ENCODE measurements at regions not wholly inside any gene's neighbourhood (a gene's known extent, or its start where the extent isn't known, plus 50 kb on each side); places are given as distances from the start of the nearest gene placed in this dataset.

- TF ChIP-seq POLR2A (IDR thresholded peaks at IDR 0.05; ENCODE audit: low read length) (no peak), GATA1 (IDR thresholded peaks at IDR 0.05; ENCODE audit: low read depth, low read length) (no peak)
Observed at GRCh38 chr10:8507156-8507555, 452.7 kb downstream of the GATA3 start.
